A673 (cell line): ENCODE measurements at regions not wholly inside any gene's neighbourhood (a gene's known extent, or its start where the extent isn't known, plus 50 kb on each side); places are given as distances from the start of the nearest gene placed in this dataset.

ENCODE experiments used
- EZH2 ChIP-seq: fragments of 200-600 bp; sonication (generic); IDR thresholded peaks from 2 replicates; pipeline ENCODE4 v1.6.1; 2017; ENCODE audit warnings: borderline replicate concordance, low read depth, mild to moderate bottlenecking, mixed read lengths, antibody characterized with exemption, low read length; ENCODE audit not compliant: poor library complexity, severe bottlenecking
- TF ChIP-seq, protein P1 (sequence below): fragments of 300-800, 200-600 bp; sonication (generic); conservative IDR thresholded peaks from 2 replicates; pipeline ENCODE4 v1.5.1; 2017; ENCODE audit warnings: low read depth, mild to moderate bottlenecking, antibody characterized with exemption, low read length, moderate library complexity, mixed read lengths

DNA sequence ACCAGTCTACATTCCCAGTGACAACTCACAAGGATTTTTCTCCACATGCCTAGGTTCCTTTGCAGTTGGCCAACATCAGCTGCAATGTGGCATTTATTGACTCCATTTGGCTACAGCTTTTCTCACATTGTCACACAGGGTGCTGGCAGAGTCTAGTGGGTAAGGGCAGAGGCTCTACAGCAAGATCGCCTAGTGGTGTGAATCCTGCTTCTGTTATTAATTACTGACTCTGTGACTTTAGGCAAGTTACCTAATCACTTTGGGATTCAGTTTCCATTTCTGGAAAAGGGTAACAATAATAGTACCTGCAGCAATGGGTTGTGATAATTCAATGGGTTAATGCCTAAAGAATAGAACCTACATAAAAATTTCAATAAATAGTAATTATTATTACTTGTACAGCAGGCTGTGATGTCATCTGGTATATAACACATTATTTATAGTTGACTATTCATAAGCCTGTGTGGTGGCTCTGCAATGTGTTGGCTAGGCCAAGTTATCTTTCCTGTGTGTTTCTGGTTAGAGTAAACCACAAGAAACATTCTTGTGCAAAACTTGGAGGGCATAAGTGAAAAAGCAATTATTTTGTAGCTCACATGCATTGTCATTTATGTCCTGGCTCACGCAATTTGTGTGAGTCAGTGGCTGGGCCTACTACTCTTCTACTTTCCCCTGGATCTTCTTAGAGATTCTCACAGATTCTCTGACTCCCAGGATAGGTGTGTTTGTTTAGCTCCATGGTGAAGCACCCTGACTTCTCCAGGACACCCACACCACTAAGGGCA lies 59.5 kb downstream of the PTGS2 start:
- TF ChIP-seq, protein P1, sequence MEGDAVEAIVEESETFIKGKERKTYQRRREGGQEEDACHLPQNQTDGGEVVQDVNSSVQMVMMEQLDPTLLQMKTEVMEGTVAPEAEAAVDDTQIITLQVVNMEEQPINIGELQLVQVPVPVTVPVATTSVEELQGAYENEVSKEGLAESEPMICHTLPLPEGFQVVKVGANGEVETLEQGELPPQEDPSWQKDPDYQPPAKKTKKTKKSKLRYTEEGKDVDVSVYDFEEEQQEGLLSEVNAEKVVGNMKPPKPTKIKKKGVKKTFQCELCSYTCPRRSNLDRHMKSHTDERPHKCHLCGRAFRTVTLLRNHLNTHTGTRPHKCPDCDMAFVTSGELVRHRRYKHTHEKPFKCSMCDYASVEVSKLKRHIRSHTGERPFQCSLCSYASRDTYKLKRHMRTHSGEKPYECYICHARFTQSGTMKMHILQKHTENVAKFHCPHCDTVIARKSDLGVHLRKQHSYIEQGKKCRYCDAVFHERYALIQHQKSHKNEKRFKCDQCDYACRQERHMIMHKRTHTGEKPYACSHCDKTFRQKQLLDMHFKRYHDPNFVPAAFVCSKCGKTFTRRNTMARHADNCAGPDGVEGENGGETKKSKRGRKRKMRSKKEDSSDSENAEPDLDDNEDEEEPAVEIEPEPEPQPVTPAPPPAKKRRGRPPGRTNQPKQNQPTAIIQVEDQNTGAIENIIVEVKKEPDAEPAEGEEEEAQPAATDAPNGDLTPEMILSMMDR, result no peak
- TF ChIP-seq EZH2, result no peak
